A549 (cell line): ENCODE measurements at regions not wholly inside any gene's neighbourhood (a gene's known extent, or its start where the extent isn't known, plus 50 kb on each side); places are given as distances from the start of the nearest gene placed in this dataset.

Experiments used
- ATAC-seq, 2 experiments: fragments of 200-7000 bp in 1 of 2; fragments of >200 bp in 1 of 2; cut with Nextera tagmentation in 1 of 2; cut with Tn5 transposase in 1 of 2; 3 replicates each; pipeline versions ENCODE4 v1.8.0 to v1.9.1; 2018 to 2020; ENCODE audit warnings: mild to moderate bottlenecking in 1 of 2, moderate library complexity in 1 of 2
- CTCF ChIA-PET: fragments of 300-600 bp; sonication (Branson Sonifier 250); formaldehyde crosslinking; extraction: SDS; loops from one replicate; lab custom pipeline; 2021; ENCODE audit warnings: antibody characterized with exemption, inconsistent platforms; lab: Yijun Ruan, JAX
- POLR2A ChIA-PET: fragments of 350-600 bp; formaldehyde crosslinking; extraction: SDS; loops from one replicate; lab custom pipeline; 2021; ENCODE audit warnings: antibody characterized with exemption, inconsistent platforms; lab: Yijun Ruan, JAX
- DNase-seq, 2 experiments: peaks; one replicate each; pipeline versions ENCODE4 v3.0.0 to v3.0.0-alpha.2; 2011 to 2016; ENCODE audit warnings: low read depth in 1 of 2, low spot score in 1 of 2
- FAIRE-seq: peaks from 2 replicates; lab custom pipeline; 2011; peaks lifted over from hg19 to GRCh38; lab: Jason Lieb, UNC
- H3K27ac ChIP-seq, 2 experiments: fragments of >200 bp; sonication (Bioruptor Twin); formaldehyde crosslinking; 3 replicates each; pipeline ENCODE4 v1.5.1; 2016 to 2017
- H3K4me1 ChIP-seq: fragments of >200 bp; sonication (Bioruptor Twin); formaldehyde crosslinking; 3 replicates; pipeline ENCODE4 v1.6.1; 2016
- H3K4me2 ChIP-seq: fragments of >200 bp; sonication (Bioruptor Twin); formaldehyde crosslinking; 3 replicates; pipeline ENCODE4 v1.6.1; 2016
- H3K4me3 ChIP-seq: fragments of >200 bp; sonication (Bioruptor Twin); formaldehyde crosslinking; 3 replicates; pipeline ENCODE4 v1.5.1; 2016
- H3K9me3 ChIP-seq: fragments of >200 bp; sonication (Bioruptor Twin); formaldehyde crosslinking; 3 replicates; pipeline ENCODE4 v1.6.1; 2016
- CBX8 ChIP-seq: fragments of 200-600 bp; sonication (generic); IDR thresholded peaks from 2 replicates; pipeline ENCODE4 v1.6.1; 2016
- FOSL2 ChIP-seq, 2 experiments: fragments of 450-650 bp in 1 of 2; fragments of >200 bp in 1 of 2; sonication (Bioruptor Twin) in 1 of 2; formaldehyde crosslinking; IDR thresholded peaks; 2 replicates each; pipeline versions ENCODE4 v1.5.0 to v1.6.1; 2016 to 2020; ENCODE audit warnings: mild to moderate bottlenecking in 1 of 2, moderate library complexity in 1 of 2
- FOXS1 ChIP-seq: fragments of 250-450 bp; sonication (Bioruptor Pico); IDR thresholded peaks from 2 replicates; pipeline ENCODE4 v1.5.0; 2020; ENCODE audit warnings: mild to moderate bottlenecking, moderate library complexity
- HEYL ChIP-seq: fragments of 250-450 bp; sonication (Bioruptor Pico); IDR thresholded peaks from 2 replicates; pipeline ENCODE4 v1.8.0; 2021; ENCODE audit warnings: mild to moderate bottlenecking, moderate library complexity
- NPAS2 ChIP-seq: fragments of 250-450 bp; sonication (Bioruptor Pico); IDR thresholded peaks from 2 replicates; pipeline ENCODE4 v1.8.0; 2022; ENCODE audit warnings: mild to moderate bottlenecking, moderate library complexity, borderline replicate concordance
- PBX3 ChIP-seq: IDR thresholded peaks from 2 replicates; pipeline ENCODE4 v1.6.1; 2012
- POLR2AphosphoS2 ChIP-seq: conservative IDR thresholded peaks from 2 replicates; pipeline ENCODE4 v1.6.1; 2012; ENCODE audit warnings: low read length, improper control_type of control experiment, inconsistent platforms
- REST ChIP-seq: fragments of 200-600 bp; sonication (generic); IDR thresholded peaks from 2 replicates; pipeline ENCODE4 v1.6.1; 2016; ENCODE audit warnings: antibody characterized with exemption, mild to moderate bottlenecking, moderate library complexity
- SREBF2 ChIP-seq: fragments of 450-650 bp; IDR thresholded peaks from 2 replicates; pipeline ENCODE4 v1.6.1; 2014; ENCODE audit warnings: mild to moderate bottlenecking, moderate library complexity
- USF2 ChIP-seq: fragments of 450-650 bp; IDR thresholded peaks from 2 replicates; pipeline ENCODE4 v1.6.1; 2014; ENCODE audit warnings: antibody characterized with exemption
- ZC3H11A ChIP-seq: fragments of 450-650 bp; IDR thresholded peaks from 2 replicates; pipeline ENCODE4 v1.6.1; 2014; ENCODE audit warnings: antibody characterized with exemption, mild to moderate bottlenecking
- ZNF302 ChIP-seq: fragments of 250-450 bp; sonication (Bioruptor Pico); IDR thresholded peaks from 2 replicates; pipeline ENCODE4 v1.9.0; 2021; ENCODE audit warnings: inconsistent platforms, mild to moderate bottlenecking, moderate library complexity
- WGBS: methylation state at CpG from one replicate; pipeline ENCODE4 v1.1.6; 2017; ENCODE audit errors: missing lambda C conversion rate; 5-methylcytosine and 5-hydroxymethylcytosine counted together

- TF ChIP-seq REST (no peak), FOSL2 (IDR thresholded peaks at IDR 0.05) (no peak), FOSL2 (CRISPR knock-in tag; IDR thresholded peaks at IDR 0.05) (no peak), ZNF302 (CRISPR knock-in tag) (no peak), ZC3H11A (no peak), HEYL (CRISPR knock-in tag) (no peak), SREBF2 (no peak)
- TF ChIP-seq, all 56 proteins: peak for 0
- CTCF ChIA-PET: interaction anchor here (1.7 kb wide), 1 partner anchor 70 kb away, joined by 6 read pairs; no protein-coding TSS in a partner anchor
- 61% methylated on average over 2 of the region's 2 CpGs for WGBS
- Histone ChIP-seq H3K4me3 (no peak overlapping the region), H3K27ac (no peak overlapping the region), H3K9me3 (no peaks in the 10 kb centered on the region), H3K4me2 (no peak overlapping the region), H3K4me1 (no peaks in the 10 kb centered on the region)
- POLR2A ChIA-PET: no interaction called here
- no peak for DNase-seq
- no peak for ATAC-seq
- FAIRE-seq: no peak
These were observed 86.1 kb upstream of the BDNF start for GRCh38 chr11:27786331-27786730.

- 58% methylated on average over 5 of the region's 5 CpGs for WGBS
- FAIRE-seq (no peak), DNase-seq (no peak), ATAC-seq (no peak)
- no peak overlapping the region for H3K4me2 ChIP-seq
- CTCF ChIA-PET: interaction anchor here (0.6 kb wide), 1 partner anchor 144 kb away, joined by 3 read pairs; no protein-coding TSS in a partner anchor
- POLR2A ChIA-PET: no interaction called here
- H3K9me3 ChIP-seq: no peaks in the 10 kb centered on the region
- H3K4me3 ChIP-seq: no peak overlapping the region
- no peak overlapping the region for H3K27ac ChIP-seq
- no peaks in the 10 kb centered on the region for H3K4me1 ChIP-seq
- TF ChIP-seq NPAS2 (CRISPR knock-in tag) (no peak), FOXS1 (CRISPR knock-in tag) (no peak), REST (no peak), CBX8 (no peak), POLR2AphosphoS2 (no peak), PBX3 (no peak), USF2 (no peak)
These were observed 83.6 kb upstream of the BDNF start for GRCh38 chr11:27783701-27784355.
